ENCODE measurements at regions not wholly inside any gene's neighbourhood (a gene's known extent, or its start where the extent isn't known, plus 50 kb on each side); places are given as distances from the start of the nearest gene placed in this dataset.

DNA sequence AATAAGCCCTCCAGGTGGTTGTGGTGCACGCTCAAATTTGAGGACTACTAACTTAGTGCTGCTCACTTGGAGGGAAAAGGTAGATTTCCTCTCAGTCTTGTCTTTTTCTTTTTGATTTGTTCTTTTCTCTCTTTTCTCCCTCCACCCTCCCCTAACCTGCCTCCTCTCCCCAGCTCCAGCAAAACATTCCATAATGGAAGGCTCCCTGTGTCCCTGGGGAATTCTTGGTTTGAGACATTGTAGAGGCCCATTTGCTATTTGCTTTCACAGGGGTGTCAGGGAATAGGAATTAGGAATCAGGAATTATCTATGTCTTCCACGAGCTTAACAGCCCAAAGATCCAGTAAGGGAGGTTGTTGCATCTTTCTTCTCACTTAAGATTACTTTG, 136.8 kb upstream of the UMPS start:
- TF ChIP-seq, protein P1, sequence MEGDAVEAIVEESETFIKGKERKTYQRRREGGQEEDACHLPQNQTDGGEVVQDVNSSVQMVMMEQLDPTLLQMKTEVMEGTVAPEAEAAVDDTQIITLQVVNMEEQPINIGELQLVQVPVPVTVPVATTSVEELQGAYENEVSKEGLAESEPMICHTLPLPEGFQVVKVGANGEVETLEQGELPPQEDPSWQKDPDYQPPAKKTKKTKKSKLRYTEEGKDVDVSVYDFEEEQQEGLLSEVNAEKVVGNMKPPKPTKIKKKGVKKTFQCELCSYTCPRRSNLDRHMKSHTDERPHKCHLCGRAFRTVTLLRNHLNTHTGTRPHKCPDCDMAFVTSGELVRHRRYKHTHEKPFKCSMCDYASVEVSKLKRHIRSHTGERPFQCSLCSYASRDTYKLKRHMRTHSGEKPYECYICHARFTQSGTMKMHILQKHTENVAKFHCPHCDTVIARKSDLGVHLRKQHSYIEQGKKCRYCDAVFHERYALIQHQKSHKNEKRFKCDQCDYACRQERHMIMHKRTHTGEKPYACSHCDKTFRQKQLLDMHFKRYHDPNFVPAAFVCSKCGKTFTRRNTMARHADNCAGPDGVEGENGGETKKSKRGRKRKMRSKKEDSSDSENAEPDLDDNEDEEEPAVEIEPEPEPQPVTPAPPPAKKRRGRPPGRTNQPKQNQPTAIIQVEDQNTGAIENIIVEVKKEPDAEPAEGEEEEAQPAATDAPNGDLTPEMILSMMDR (IDR thresholded peaks at IDR 0.05; ENCODE audit: insufficient read depth, low read length, poor library complexity, severe bottlenecking): no peak
- no peak for TF ChIP-seq EZH2phosphoT487 (conservative IDR thresholded peaks at IDR 0.05; ENCODE audit: low read length)

All from SU-DHL-6 (cell line).